Peyer's patch (tissue), 4 donors: ENCODE measurements at regions not wholly inside any gene's neighbourhood (a gene's known extent, or its start where the extent isn't known, plus 50 kb on each side); places are given as distances from the start of the nearest gene placed in this dataset.
"Not testable (repeated sequence)": the region's sequence is repeated elsewhere in the genome, so short reads cannot be mapped to it uniquely, and the experiment has no call there.

Source experiments
- DNase-seq, 3 donors: peaks; one replicate each; pipeline ENCODE4 v3.0.0-alpha.2; 2017 to 2019
- H3K27ac ChIP-seq, 4 donors: fragments of 200-600 bp; sonication (generic); one replicate each; pipeline ENCODE4 v1.5.1; 2016 to 2019
- H3K27me3 ChIP-seq, 2 donors: fragments of 200-600 bp; sonication (generic); one replicate each; pipeline ENCODE4 v1.5.1; 2019
- H3K36me3 ChIP-seq, 3 donors: fragments of 200-600 bp; sonication (generic); one replicate each; pipeline ENCODE4 v1.5.1; 2016 to 2019
- H3K4me1 ChIP-seq, 4 donors: fragments of 200-600 bp; sonication (generic); one replicate each; pipeline ENCODE4 v1.5.1; 2016 to 2019
- H3K4me3 ChIP-seq, 4 donors: fragments of 200-600 bp; sonication (generic); 1 replicate in 3 of 4; 2 replicates in 1 of 4; pipeline ENCODE4 v1.5.1; 2016 to 2019; ENCODE audit warnings: mild to moderate bottlenecking in 1 of 4
- H3K9me3 ChIP-seq, 4 donors: fragments of 200-600 bp; sonication (generic); one replicate each; pipeline ENCODE4 v1.5.1; 2016 to 2019; ENCODE audit warnings: mild to moderate bottlenecking in 1 of 4
- POLR2A ChIP-seq, 2 donors: fragments of 450-650 bp; IDR thresholded peaks; one replicate each; pipeline ENCODE4 v1.5.1; 2017; ENCODE audit warnings: antibody characterized with exemption in 2 of 2, mild to moderate bottlenecking in 2 of 2, moderate library complexity in 2 of 2
- TF ChIP-seq, protein P1 (sequence below), 6 experiments: fragments of 450-650 bp in 4 of 6; fragments of 200-600 bp in 2 of 6; sonication (generic) in 1 of 6; IDR thresholded peaks; one replicate each; pipeline ENCODE4 v1.5.1; 2017 to 2019; ENCODE audit warnings: antibody characterized with exemption in 6 of 6, mild to moderate bottlenecking in 3 of 6, moderate library complexity in 1 of 6

DNA sequence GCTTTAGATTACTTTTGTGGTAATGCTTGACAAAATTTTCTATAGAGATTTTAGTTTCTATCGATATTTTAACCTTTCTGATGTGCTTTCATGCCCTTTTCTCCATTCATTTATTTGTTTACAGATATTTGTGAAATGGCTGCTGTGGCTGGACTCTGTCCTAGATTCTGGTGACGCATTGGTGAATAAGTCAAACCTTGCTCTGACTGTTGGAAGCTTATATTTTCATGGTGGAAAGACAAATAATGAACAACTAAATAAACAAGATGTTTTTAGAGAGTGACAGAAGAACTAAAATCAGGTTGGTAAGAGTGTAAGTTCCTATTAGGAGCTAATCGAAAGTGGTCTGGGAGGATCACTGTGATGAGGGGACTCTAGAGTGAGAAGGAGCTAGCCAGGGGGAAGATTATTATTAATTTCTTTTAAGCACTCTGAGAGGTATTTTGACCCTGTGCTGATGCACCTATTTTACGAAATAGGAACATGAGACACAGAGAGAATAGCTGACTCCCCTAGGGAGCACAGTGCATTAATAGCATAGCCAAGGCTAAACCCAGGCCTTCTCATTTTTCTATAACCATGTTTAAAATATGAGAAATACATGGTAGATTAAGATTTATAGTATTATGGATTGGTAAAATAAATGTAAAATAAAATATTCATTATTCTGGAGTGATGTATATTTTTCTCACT is 411.9 kb upstream of the ARRDC3 start:
- TF ChIP-seq, protein P1, sequence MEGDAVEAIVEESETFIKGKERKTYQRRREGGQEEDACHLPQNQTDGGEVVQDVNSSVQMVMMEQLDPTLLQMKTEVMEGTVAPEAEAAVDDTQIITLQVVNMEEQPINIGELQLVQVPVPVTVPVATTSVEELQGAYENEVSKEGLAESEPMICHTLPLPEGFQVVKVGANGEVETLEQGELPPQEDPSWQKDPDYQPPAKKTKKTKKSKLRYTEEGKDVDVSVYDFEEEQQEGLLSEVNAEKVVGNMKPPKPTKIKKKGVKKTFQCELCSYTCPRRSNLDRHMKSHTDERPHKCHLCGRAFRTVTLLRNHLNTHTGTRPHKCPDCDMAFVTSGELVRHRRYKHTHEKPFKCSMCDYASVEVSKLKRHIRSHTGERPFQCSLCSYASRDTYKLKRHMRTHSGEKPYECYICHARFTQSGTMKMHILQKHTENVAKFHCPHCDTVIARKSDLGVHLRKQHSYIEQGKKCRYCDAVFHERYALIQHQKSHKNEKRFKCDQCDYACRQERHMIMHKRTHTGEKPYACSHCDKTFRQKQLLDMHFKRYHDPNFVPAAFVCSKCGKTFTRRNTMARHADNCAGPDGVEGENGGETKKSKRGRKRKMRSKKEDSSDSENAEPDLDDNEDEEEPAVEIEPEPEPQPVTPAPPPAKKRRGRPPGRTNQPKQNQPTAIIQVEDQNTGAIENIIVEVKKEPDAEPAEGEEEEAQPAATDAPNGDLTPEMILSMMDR (IDR thresholded peaks at IDR 0.05): no peak
- no peak for TF ChIP-seq POLR2A (IDR thresholded peaks at IDR 0.05)
- Histone ChIP-seq H3K4me3 (no peak overlapping the region), H3K27me3 (no peaks in the 10 kb centered on the region), H3K36me3 (no peaks in the 10 kb centered on the region), H3K9me3 (no peaks in the 10 kb centered on the region), H3K4me1 (no peaks in the 10 kb centered on the region), H3K27ac (no peak overlapping the region)
- no peak for DNase-seq

DNA sequence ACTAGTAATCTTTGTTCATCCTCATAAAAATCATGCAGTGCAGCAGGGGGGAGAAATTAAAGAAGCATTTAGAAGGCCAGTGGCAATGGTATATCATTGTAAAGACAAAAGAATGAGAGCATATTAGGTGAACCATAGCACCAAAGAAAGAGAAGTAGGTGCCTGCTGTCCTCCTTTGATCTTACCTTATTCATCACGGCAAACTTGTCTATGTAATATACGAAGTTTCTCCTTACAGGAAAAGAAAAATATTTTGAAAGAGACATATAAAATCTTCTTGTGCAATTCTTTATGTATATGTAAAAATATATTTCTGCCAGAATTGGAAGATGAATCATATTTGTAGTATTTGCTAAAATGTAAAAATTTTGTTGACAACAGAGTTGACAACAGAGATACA is 411.3 kb upstream of the ARRDC3 start:
- H3K27ac ChIP-seq: no peak overlapping the region
- no peaks in the 10 kb centered on the region for H3K36me3 ChIP-seq
- H3K4me3 ChIP-seq: no peak overlapping the region
- no peak for DNase-seq
- no peaks in the 10 kb centered on the region for H3K4me1 ChIP-seq
- H3K27me3 ChIP-seq: no peaks in the 10 kb centered on the region
- H3K9me3 ChIP-seq: no peaks in the 10 kb centered on the region
- TF ChIP-seq, protein P1 (IDR thresholded peaks at IDR 0.05): no peak
- TF ChIP-seq POLR2A (IDR thresholded peaks at IDR 0.05): no peak

DNA sequence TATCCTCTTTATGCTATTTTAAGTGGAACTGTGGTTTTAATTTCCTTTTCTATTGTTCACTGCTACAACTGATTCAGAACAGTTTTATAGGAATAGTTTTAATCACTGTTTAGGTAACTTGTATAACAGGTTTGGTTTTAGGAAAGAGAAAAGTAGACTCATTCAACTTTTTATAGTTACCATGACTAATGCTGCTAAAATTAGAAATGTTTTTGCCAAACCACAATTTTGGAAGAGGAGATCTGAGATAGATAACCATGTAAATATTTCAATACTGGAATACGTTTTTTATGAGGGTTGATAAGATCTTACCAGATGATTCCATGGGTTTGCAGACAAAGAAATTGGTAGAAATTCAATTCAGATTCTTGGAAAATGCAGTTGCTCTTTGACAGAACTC is 404.6 kb upstream of the ARRDC3 start:
- no peaks in the 10 kb centered on the region for H3K27me3 ChIP-seq
- TF ChIP-seq, protein P1 (IDR thresholded peaks at IDR 0.05): no peak
- TF ChIP-seq POLR2A (IDR thresholded peaks at IDR 0.05): no peak
- H3K27ac ChIP-seq: no peak overlapping the region
- H3K9me3 ChIP-seq: no peaks in the 10 kb centered on the region
- no peak overlapping the region for H3K4me3 ChIP-seq
- DNase-seq: no peak
- no peaks in the 10 kb centered on the region for H3K36me3 ChIP-seq
- no peaks in the 10 kb centered on the region for H3K4me1 ChIP-seq

DNA sequence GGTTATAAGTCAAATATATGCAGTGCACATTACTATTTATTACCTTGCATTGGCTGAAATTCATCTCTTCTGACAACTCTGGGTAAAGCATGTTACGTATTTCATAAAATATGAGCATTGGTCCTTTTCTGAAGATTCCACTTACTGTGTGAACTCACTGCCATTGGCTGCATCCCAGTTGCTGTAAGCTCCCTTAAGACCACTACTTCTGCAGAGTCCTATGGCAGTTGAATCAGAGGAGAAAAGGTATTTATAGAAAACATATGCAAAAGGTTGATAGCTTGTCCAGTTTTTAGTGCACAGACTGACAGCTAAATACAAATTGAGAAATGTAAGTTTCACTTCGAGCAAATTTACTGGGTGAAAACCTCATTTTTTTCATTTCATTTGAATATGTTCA is 394.6 kb upstream of the ARRDC3 start:
- Histone ChIP-seq H3K4me3 (no peak overlapping the region), H3K9me3 (no peaks in the 10 kb centered on the region), H3K27me3 (no peaks in the 10 kb centered on the region), H3K4me1 (no peaks in the 10 kb centered on the region), H3K27ac (no peak overlapping the region), H3K36me3 (no peaks in the 10 kb centered on the region)
- no peak for DNase-seq
- TF ChIP-seq POLR2A (IDR thresholded peaks at IDR 0.05): no peak
- TF ChIP-seq, protein P1 (IDR thresholded peaks at IDR 0.05): no peak

DNA sequence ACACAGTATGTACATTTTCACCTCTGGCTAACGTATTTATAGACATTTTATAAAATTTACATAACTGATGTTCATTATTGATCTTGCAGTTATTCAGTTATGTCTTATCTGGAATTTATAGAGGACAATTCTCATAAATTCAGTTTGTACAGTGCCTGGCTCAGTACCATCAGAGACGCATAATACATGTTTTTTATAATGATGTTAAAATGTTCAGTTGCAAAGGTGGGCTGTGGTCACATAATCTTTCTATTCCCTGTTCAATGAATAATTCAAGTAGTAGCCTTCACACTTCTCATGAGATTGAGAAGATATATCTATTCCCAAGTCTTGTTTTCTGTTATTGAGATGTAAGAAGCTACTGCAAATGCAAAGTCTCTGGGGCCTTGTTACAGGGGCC is 393.1 kb upstream of the ARRDC3 start:
- Histone ChIP-seq H3K4me1 (no peaks in the 10 kb centered on the region), H3K36me3 (no peaks in the 10 kb centered on the region), H3K4me3 (no peak overlapping the region), H3K27me3 (no peaks in the 10 kb centered on the region), H3K9me3 (no peaks in the 10 kb centered on the region), H3K27ac (no peak overlapping the region)
- no peak for DNase-seq
- TF ChIP-seq, protein P1 (IDR thresholded peaks at IDR 0.05): no peak
- no peak for TF ChIP-seq POLR2A (IDR thresholded peaks at IDR 0.05)

DNA sequence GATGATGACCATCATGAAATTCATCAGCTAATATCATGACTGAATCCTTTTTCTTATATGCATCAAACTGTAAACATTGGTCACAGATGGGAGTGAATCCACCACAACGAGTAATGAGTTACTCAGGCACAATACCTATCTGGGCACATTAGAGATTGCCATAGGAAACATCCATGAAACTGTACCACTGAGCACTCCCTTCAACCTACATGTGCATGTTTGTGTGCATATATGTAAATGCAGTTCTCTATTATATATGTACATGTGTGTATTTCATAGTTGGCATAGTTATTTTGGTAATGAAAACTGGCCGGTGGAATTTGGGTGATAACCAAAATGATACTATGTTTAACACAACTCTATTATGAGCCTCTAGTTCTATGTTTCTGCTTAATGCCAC is 387.3 kb upstream of the ARRDC3 start:
- no peak for DNase-seq
- Histone ChIP-seq H3K9me3 (no peaks in the 10 kb centered on the region), H3K27me3 (no peaks in the 10 kb centered on the region), H3K36me3 (no peaks in the 10 kb centered on the region), H3K4me3 (no peak overlapping the region), H3K27ac (no peak overlapping the region), H3K4me1 (no peaks in the 10 kb centered on the region)
- TF ChIP-seq POLR2A (IDR thresholded peaks at IDR 0.05): no peak
- TF ChIP-seq, protein P1 (IDR thresholded peaks at IDR 0.05): no peak

DNA sequence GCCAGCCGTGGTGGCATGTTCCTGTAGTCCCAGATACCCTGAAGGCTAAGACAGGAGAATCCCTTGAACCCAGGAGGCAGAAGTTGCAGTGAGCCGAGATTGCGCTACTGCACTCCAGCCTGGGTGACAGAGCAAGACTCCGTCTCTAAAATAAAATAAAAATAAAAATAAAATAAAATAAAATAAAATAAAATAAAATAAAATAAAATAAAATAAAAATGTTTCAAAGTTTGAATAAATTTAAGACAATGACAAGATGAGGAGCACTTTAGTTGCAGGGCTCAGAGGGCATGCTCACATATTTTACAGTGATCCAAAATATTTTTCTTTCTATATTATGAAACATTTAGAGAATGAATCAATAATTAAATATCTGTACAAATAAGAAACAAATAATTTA is 374.3 kb upstream of the ARRDC3 start:
- H3K4me1 ChIP-seq, H3K4me3 ChIP-seq, H3K27me3 ChIP-seq, H3K9me3 ChIP-seq, H3K36me3 ChIP-seq, DNase-seq, H3K27ac ChIP-seq: not testable (repeated sequence)
